GM18858 (cell line): ENCODE measurements at regions not wholly inside any gene's neighbourhood (a gene's known extent, or its start where the extent isn't known, plus 50 kb on each side); places are given as distances from the start of the nearest gene placed in this dataset.
"Not testable (repeated sequence)": the region's sequence is repeated elsewhere in the genome, so short reads cannot be mapped to it uniquely, and the experiment has no call there.

Experiments
- ATAC-seq: cut with Tn5 transposase; IDR thresholded peaks from one replicate; pipeline ENCODE4 v1.9.1; 2021; ENCODE audit not compliant: unreplicated experiment

DNA sequence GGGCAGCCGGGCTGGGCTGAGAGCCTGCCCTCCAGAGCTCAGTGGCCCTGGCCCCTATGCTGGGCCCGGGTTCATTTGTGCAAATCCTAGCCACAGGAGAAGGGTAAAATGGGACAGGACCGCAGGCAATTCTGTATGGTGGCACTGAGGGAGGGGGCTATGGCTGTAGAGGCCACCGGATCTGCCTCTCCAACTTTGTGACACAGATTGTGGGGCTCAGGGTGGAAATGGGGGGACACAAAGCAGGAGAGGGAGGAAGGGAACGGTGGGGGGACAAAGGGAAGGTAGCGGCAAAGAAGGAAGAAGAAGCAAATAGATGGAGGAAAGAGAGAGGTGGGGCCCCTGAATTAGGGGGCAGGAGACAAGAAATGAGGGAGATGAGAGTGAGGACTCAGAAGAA, 201.1 kb downstream of the SMAD2 start:
- no peak for ATAC-seq

DNA sequence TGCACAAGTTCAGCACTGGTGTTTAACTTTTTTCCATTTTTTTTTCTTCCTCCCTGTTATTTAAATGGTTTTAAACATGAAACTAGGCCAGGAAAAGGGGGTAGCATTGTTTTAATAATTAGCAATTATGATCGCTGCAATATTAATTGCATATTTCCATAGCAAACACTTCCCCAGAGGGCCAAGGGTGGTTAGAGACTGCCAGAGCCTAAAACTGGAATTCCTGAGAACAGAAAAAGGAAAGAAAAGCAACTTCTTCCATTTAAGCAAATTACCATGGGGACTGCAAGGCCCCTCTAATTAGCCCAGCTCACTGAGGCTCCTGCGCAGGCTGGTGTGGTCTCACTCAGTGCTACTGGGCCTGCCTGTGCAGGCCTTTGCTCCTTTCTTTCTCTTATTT, 201.5 kb downstream of the SMAD2 start:
- no peak for ATAC-seq

GRCh38 chr18:47727409-47727808, 203.1 kb downstream of the SMAD2 start:
- no peak for ATAC-seq

GRCh38 chr18:47726550-47726949, 203.9 kb downstream of the SMAD2 start:
- no peak for ATAC-seq

DNA sequence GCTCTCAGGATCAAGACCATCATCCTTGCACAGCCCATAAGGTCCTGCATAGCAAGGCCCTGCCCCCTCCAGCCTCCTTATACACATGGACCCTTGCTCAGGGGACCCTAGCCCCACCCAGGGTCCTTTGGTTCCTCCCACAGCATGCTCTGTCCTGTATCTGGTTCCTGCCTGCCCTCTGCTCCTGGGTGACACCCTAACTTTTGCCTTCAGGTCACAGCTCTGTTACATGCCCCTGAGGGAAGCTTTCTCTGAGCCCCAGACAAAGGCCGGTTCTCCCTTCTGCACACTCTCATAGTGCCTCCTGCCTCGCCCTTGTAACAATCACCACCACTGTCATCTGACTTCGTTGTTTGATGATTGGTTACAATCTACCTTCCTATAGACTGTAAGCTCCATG, 204.8 kb downstream of the SMAD2 start:
- ATAC-seq, result no peak

GRCh38 chr18:47724186-47724975, 206.1 kb downstream of the SMAD2 start:
- ATAC-seq, result no peak

- no peak for ATAC-seq
These were observed 208.6 kb downstream of the SMAD2 start for GRCh38 chr18:47721876-47722275.

GRCh38 chr18:47720741-47721140, 209.7 kb downstream of the SMAD2 start:
- no peak for ATAC-seq

- no peak for ATAC-seq
These were observed 211.2 kb downstream of the SMAD2 start for GRCh38 chr18:47719096-47719780.

DNA sequence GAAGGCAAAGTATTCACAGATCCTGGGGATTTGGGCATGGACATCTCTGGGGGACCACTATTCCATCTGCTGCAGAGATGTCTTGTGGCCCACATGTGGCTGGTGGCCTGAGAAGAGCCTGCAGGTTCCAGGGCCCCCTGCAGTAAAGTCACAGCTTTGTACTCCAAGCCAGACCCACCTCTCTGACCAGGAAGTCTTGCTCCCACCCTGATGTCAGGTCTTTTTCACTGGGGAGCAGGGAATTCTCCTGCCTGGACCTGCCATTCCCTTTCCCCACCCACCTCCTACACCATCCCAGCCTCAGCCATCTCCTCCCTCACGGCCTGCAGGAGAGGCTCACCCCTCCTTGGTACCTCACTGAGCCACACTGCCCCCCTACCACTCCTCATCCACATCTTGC, 211.8 kb downstream of the SMAD2 start:
- ATAC-seq, result no peak

DNA sequence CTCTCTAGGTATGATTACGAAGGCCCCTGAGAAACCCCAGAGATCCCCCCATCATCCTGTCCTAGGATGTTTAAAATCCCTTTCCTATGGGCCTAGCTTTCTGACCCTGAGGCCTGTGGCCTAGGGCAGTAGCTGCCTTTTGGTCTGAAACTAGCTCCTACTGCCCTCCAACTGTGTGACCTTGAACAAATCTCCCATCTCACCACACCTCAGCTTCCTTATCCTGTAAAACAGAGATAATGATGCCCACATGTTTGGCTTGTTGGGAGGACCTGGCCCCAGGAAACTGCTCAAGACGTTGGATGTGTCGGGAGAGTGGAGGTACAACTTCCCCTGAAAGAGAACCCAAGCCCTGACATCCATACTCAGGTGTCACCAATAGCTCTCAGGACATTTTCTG, 213.2 kb downstream of the SMAD2 start:
- ATAC-seq, result no peak

GRCh38 chr18:47716632-47717185, 213.8 kb downstream of the SMAD2 start:
- ATAC-seq, result no peak

GRCh38 chr18:47710451-47710850, 220.0 kb downstream of the SMAD2 start:
- no peak for ATAC-seq

- no peak for ATAC-seq
These were observed 220.9 kb downstream of the SMAD2 start for GRCh38 chr18:47709556-47709955.

- no peak for ATAC-seq
These were observed 222.3 kb downstream of the SMAD2 start for GRCh38 chr18:47708206-47708605.

- ATAC-seq, result no peak
These were observed 229.3 kb downstream of the SMAD2 start for GRCh38 chr18:47701134-47701533.

GRCh38 chr18:47696870-47697269, 233.6 kb downstream of the SMAD2 start:
- no peak for ATAC-seq

- ATAC-seq, result no peak
These were observed 238.8 kb downstream of the SMAD2 start for GRCh38 chr18:47691611-47692010.

GRCh38 chr18:47690778-47691177, 239.7 kb downstream of the SMAD2 start:
- not testable (repeated sequence) for ATAC-seq

DNA sequence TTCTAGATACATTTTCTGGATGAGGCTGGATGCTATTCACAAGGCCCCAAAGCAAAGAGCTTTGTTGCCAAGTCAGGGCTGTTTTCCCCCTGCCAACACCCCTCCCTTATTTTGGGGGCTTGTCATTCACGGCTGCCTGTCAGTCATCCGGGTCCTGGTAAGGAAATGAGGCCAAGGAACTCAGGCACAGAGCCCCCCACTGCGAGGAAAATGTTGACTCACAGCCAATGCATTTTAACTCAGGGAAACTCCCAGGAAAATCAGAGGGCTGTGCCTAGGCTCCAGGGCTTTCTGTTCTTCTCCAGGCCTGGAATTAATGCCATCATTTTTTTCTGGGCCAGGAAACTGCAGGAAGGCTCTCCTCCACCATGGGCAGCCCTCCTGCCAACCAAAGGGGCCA, 241.1 kb downstream of the SMAD2 start:
- no peak for ATAC-seq

GRCh38 chr18:47686806-47687205, 243.7 kb downstream of the SMAD2 start:
- no peak for ATAC-seq

GRCh38 chr18:47683774-47684173, 246.7 kb downstream of the SMAD2 start:
- no peak for ATAC-seq
